GM19025 (cell line): ENCODE measurements at regions not wholly inside any gene's neighbourhood (a gene's known extent, or its start where the extent isn't known, plus 50 kb on each side); places are given as distances from the start of the nearest gene placed in this dataset.
"Not testable (repeated sequence)": the region's sequence is repeated elsewhere in the genome, so short reads cannot be mapped to it uniquely, and the experiment has no call there.

Experiments
- ATAC-seq: cut with Tn5 transposase; IDR thresholded peaks from one replicate; pipeline ENCODE4 v1.9.1; 2021; ENCODE audit warnings: mild to moderate bottlenecking, low read depth, moderate library complexity; ENCODE audit not compliant: unreplicated experiment

- ATAC-seq, result no peak
Measured at GRCh38 chrX:131874300-131874699, 148.8 kb upstream of the STK26 start.

DNA sequence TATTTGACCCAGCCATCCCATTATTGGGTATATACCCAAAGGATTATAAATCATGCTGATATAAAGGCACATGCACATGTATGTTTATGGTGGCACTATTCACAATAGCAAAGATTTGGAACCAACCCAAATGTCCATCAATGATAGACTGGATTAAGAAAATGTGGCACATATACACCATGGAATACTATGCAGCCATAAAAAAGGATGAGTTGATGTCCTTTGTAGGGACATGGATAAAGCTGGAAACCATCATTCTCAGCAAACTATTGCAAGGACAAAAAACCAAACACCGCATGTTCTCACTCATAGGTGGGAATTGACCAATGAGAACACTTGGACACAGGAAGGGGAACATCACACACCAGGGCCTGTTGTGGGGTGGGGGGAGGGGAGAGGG, 147.3 kb upstream of the STK26 start:
- ATAC-seq, result not testable (repeated sequence)

- no peak for ATAC-seq
Measured at GRCh38 chrX:131881194-131881593, 141.9 kb upstream of the STK26 start.

- ATAC-seq, result not testable (repeated sequence)
Measured at GRCh38 chrX:131885042-131885441, 138.1 kb upstream of the STK26 start.

DNA sequence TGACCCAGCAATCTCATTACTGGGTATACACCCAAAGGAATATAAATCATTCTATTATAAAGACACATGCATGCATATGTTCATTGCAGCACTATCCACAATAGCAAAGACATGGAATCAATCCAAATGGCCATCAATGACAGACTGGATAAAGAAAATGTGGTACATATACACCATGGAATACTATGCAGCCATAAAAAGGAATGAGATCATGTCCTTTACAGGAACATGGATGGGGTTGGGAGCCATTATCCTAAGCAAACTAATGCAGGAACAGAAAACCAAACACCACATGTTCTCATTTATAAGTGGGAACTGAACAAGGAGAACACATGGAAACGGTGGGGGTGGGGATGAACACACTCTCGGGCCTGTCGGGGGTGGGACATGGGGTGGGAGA, 129.2 kb upstream of the STK26 start:
- not testable (repeated sequence) for ATAC-seq

DNA sequence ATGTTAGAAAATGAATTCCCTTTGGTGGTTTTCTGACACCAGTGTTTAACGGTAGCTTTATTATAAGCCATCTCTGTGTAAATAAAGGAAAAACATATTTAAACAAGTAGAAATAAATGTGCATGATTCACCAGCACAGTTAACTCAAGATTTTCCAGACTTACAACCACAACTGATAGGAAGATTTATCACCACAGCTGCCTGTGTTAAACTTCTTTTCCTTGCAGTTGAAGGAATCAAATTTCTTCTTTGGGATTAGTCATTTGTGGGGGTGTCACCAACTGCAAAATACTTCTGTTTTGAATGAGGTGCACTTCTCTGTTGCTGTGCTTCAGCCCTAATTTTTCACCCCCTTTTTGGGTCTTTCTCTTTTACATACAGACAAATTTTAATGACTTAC, 128.1 kb upstream of the STK26 start:
- no peak for ATAC-seq

GRCh38 chrX:131895807-131896206, 127.3 kb upstream of the STK26 start:
- no peak for ATAC-seq

DNA sequence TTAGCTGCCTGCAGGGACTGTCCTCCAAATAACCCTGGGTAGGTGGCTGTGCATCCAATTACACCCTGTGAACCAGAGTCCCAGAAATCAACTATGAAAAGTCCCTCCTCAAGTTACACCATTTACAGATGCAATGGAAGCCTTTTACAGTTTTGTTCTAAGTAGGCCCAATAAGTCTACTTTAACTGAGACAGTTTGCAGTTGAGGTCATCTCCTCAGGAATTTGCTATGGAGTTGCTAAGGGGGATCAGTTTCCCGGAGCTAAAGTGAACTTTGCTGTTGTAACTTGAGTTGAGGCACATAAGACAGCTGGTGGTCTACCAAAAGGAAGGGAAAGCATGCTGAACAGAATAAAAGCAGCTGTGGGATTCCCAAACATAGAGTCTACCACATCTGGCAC, 121.6 kb upstream of the STK26 start:
- ATAC-seq, result no peak

GRCh38 chrX:131907488-131908314, 115.4 kb upstream of the STK26 start:
- no peak for ATAC-seq

DNA sequence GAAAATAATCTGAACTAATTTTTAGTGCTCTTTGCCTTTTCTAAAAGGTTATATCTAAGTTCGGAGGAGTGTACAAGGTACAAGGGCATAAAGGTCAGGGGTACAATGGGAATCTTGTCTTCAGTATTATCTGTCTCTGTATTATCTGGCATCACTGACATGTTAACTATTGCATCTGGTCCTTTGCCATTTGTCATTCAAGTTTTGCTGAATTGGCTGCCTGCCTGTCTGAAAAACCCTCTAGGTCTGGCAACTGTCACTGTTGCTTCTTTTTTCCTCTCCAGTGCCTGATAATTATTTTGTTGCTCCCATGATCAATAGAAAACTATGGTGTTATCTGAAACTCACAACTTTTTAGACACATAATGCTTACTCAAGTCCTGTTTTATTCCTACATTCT, 112.5 kb upstream of the STK26 start:
- no peak for ATAC-seq

DNA sequence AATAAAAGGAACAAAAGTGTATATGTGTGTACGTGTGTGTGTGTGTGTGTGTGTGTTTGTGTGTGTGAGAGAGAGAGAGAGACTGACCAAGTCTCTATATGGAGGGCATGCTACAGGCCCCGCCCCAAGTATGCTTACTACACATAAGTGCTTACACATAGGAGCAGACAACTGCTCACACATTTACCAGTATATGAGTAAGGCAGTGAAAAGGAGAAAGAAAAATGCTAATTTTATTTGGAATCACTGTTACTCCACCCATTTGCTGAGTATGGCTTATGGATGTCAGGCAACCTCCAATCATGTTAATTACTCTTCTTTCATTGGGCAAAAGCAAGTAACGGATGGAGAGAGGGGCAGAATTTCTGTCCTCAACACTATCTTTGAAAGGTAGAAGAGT, 107.6 kb upstream of the STK26 start:
- no peak for ATAC-seq

DNA sequence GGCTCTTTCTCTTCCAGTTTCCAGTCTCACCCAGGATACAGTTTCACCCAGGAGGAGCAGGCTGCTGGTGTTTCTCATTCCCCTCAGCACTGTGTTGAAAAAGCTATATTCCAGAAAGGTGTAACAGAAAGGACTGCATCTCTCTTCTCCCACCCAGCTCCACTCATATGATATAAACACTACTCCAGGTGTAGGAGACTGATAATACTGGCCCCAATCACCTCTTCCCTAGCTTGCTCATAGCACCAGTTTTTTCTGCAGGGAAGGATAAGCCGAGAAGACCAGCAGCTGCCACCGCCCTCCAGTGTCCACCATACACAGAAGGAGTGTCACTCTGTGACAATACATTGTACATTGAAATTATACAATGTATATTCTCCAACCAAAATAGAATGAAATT, 105.5 kb upstream of the STK26 start:
- ATAC-seq, result no peak

- ATAC-seq, result no peak
Measured at GRCh38 chrX:131918839-131919238, 104.3 kb upstream of the STK26 start.

DNA sequence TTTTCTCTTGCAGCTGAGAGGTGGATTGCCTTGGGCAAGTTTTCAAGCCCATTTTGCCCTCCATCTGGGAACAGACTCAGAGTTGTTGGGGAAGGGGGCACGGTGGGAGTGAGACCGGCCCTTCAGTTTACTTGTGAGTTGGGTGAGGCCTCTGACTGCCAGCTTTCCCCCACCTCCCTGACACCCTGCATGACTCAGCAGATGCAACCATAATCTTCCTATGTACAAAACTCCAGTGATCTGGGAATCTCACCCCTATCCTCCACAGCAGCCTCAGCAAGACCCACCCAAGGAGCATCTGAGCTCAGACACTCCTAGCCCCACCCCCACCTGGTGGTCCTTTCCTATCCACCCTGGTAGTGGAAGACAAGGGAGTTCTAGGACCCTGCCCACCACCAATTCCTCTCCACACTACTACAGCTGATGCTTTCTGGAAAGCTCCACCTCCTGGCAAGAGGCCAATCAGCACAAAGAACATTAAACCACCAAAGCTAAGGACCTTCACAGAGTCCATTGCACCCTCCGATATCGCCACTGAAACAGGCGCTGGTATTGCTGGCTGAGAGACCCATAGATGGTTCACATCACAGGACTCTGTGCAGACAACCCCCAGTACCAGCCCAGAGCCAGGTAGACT, 99.4 kb upstream of the STK26 start:
- no peak for ATAC-seq

GRCh38 chrX:131938749-131939148, 84.4 kb upstream of the STK26 start:
- no peak for ATAC-seq

GRCh38 chrX:131942034-131942433, 81.1 kb upstream of the STK26 start:
- ATAC-seq, result no peak

GRCh38 chrX:131944936-131945902, 77.9 kb upstream of the STK26 start:
- ATAC-seq, result no peak

GRCh38 chrX:131951166-131951565, 71.9 kb upstream of the STK26 start:
- no peak for ATAC-seq

GRCh38 chrX:131955099-131955777, 67.9 kb upstream of the STK26 start:
- ATAC-seq, result no peak

DNA sequence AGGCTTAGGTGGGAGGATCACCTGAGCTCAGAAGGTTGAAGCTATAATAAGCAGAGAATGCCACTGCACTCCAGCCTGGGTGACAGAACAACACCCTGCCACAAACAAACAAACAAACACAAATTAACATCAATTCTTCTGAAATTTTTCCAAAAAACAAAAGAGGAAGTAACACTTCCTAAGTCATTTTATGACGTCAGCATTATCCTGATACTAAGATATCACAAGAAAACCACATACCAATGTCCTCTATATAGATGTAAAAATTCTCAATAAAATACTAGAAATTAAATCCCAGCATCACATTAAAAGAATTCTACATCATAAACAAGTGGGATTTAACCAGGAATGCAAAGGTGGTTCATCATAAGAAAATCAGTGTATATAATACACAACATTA, 64.4 kb upstream of the STK26 start:
- ATAC-seq, result no peak
